Mesenchymal stem cell (in vitro differentiated cells and primary cell): ENCODE measurements at regions not wholly inside any gene's neighbourhood (a gene's known extent, or its start where the extent isn't known, plus 50 kb on each side); places are given as distances from the start of the nearest gene placed in this dataset.

Experiments used
- DNase-seq: peaks from one replicate; pipeline ENCODE4 v3.0.0-alpha.2; 2013
- H2AFZ ChIP-seq: one replicate; pipeline ENCODE4 v1.6.1; 2013; ENCODE audit warnings: low read depth, mild to moderate bottlenecking, control low read depth, inconsistent platforms, low read length, moderate library complexity
- H2AK5ac ChIP-seq: 2 replicates; pipeline ENCODE4 v1.6.1; 2013; ENCODE audit warnings: low read length, moderate library complexity, mild to moderate bottlenecking, inconsistent platforms; ENCODE audit not compliant: severe bottlenecking
- H2BK120ac ChIP-seq: one replicate; pipeline ENCODE4 v1.6.1; 2013; ENCODE audit warnings: low read depth, mild to moderate bottlenecking, inconsistent platforms, low read length, moderate library complexity
- H2BK12ac ChIP-seq, 2 experiments: one replicate each; pipeline ENCODE4 v1.6.1; 2013; ENCODE audit warnings: inconsistent platforms in 2 of 2, low read length in 2 of 2, mild to moderate bottlenecking in 2 of 2, moderate library complexity in 2 of 2, control low read depth in 1 of 2
- H2BK15ac ChIP-seq: one replicate; pipeline ENCODE4 v1.6.1; 2013; ENCODE audit warnings: mild to moderate bottlenecking, low read depth, inconsistent platforms; ENCODE audit not compliant: poor library complexity, severe bottlenecking
- H2BK5ac ChIP-seq: 2 replicates; pipeline ENCODE4 v1.6.1; 2013; ENCODE audit warnings: low read depth, mild to moderate bottlenecking, low read length, control low read depth, inconsistent platforms; ENCODE audit not compliant: poor library complexity, severe bottlenecking
- H3K14ac ChIP-seq, 2 experiments: one replicate each; pipeline ENCODE4 v1.6.1; 2013; ENCODE audit warnings: inconsistent platforms in 2 of 2, low read length in 2 of 2, control low read depth in 1 of 2, mild to moderate bottlenecking in 1 of 2, moderate library complexity in 1 of 2
- H3K18ac ChIP-seq, 2 experiments: one replicate each; pipeline ENCODE4 v1.6.1; 2013; ENCODE audit warnings: inconsistent platforms in 2 of 2, low read length in 2 of 2, control low read depth in 1 of 2, low read depth in 1 of 2, mild to moderate bottlenecking in 1 of 2
- H3K23ac ChIP-seq, 2 experiments: one replicate each; pipeline ENCODE4 v1.6.1; 2013; ENCODE audit warnings: inconsistent platforms in 2 of 2, low read length in 2 of 2, mild to moderate bottlenecking in 2 of 2, moderate library complexity in 2 of 2, control low read depth in 1 of 2
- H3K27ac ChIP-seq: 2 replicates; pipeline ENCODE4 v1.5.1; 2013; ENCODE audit warnings: mild to moderate bottlenecking, moderate library complexity, low read length, control low read depth, inconsistent platforms; ENCODE audit not compliant: poor library complexity, severe bottlenecking
- H3K27me3 ChIP-seq, 2 experiments: 2 replicates each; pipeline versions ENCODE4 v1.6.1 to v1.7.0; 2013; ENCODE audit warnings: low read length in 2 of 2, mild to moderate bottlenecking in 2 of 2, moderate library complexity in 2 of 2, control low read depth in 1 of 2, inconsistent platforms in 1 of 2; ENCODE audit not compliant: control insufficient read depth in 1 of 2, insufficient read depth in 1 of 2
- H3K36me3 ChIP-seq, 2 experiments: 2 replicates each; pipeline versions ENCODE4 v1.6.1 to v1.7.0; 2013; ENCODE audit warnings: low read length in 2 of 2, control low read depth in 1 of 2, inconsistent platforms in 1 of 2, low read depth in 1 of 2, mild to moderate bottlenecking in 1 of 2; ENCODE audit not compliant: insufficient read depth in 2 of 2, control insufficient read depth in 1 of 2
- H3K4ac ChIP-seq, 2 experiments: one replicate each; pipeline ENCODE4 v1.6.1; 2013; ENCODE audit warnings: inconsistent platforms in 2 of 2, low read length in 2 of 2, mild to moderate bottlenecking in 2 of 2, moderate library complexity in 2 of 2, control low read depth in 1 of 2, low read depth in 1 of 2
- H3K4me1 ChIP-seq: 2 replicates; pipeline ENCODE4 v1.6.1; 2013; ENCODE audit warnings: low read depth, low read length, control low read depth; ENCODE audit not compliant: control insufficient read depth, insufficient read depth
- H3K4me2 ChIP-seq: 2 replicates; pipeline ENCODE4 v1.6.1; 2013; ENCODE audit warnings: low read length, mild to moderate bottlenecking, inconsistent platforms; ENCODE audit not compliant: poor library complexity, severe bottlenecking
- H3K4me3 ChIP-seq, 2 experiments: 2 replicates each; pipeline versions ENCODE4 v1.5.1 to v1.7.0; 2013; ENCODE audit warnings: low read length in 2 of 2, mild to moderate bottlenecking in 2 of 2, control low read depth in 1 of 2, low read depth in 1 of 2; ENCODE audit not compliant: insufficient read depth in 1 of 2
- H3K79me1 ChIP-seq: replicated peaks from 2 replicates; pipeline ENCODE4 v1.6.1; 2013; ENCODE audit warnings: mild to moderate bottlenecking, control low read depth, low read length, inconsistent platforms; ENCODE audit not compliant: poor library complexity, severe bottlenecking
- H3K9ac ChIP-seq: 2 replicates; pipeline ENCODE4 v1.7.0; 2013; ENCODE audit warnings: mild to moderate bottlenecking, low read length, moderate library complexity
- H3K9me3 ChIP-seq: 2 replicates; pipeline ENCODE4 v1.7.0; 2013; ENCODE audit warnings: mild to moderate bottlenecking, low read length; ENCODE audit not compliant: control insufficient read depth
- H4K8ac ChIP-seq: one replicate; pipeline ENCODE4 v1.6.1; 2013; ENCODE audit warnings: inconsistent platforms, mild to moderate bottlenecking, low read length, moderate library complexity
- H4K91ac ChIP-seq: one replicate; pipeline ENCODE4 v1.6.1; 2013; ENCODE audit warnings: mild to moderate bottlenecking, low read length, inconsistent platforms
- WGBS: methylation state at CpG from one replicate; pipeline ENCODE4 v1.1.7; 2013; ENCODE audit warnings: mixed read lengths; 5-methylcytosine and 5-hydroxymethylcytosine counted together

- WGBS, result 68% methylated on average over 14 of the region's 14 CpGs
- no peaks in the 10 kb centered on the region for H3K36me3 ChIP-seq
- H2BK15ac ChIP-seq, result no peak overlapping the region
- H3K23ac ChIP-seq, result no peak overlapping the region
- H3K9ac ChIP-seq, result no peak overlapping the region
- no peak overlapping the region for H2AK5ac ChIP-seq
- H4K8ac ChIP-seq, result no peak overlapping the region
- H4K91ac ChIP-seq, result no peak overlapping the region
- H3K27me3 ChIP-seq, result peaks cover 0 to 58% of the 10 kb centered on the region in 2 experiments
- H3K14ac ChIP-seq, result no peak overlapping the region
- no peak overlapping the region for H3K18ac ChIP-seq
- no peaks in the 10 kb centered on the region for H3K9me3 ChIP-seq
- H3K4me1 ChIP-seq, result no peaks in the 10 kb centered on the region
- H2BK12ac ChIP-seq, result no peak overlapping the region
- no peak overlapping the region for H2BK120ac ChIP-seq
- no peak overlapping the region for H2AFZ ChIP-seq
- no peak overlapping the region for H3K4me3 ChIP-seq
- H3K4ac ChIP-seq, result no peak overlapping the region
- no peaks in the 10 kb centered on the region for H3K79me1 ChIP-seq
- H3K27ac ChIP-seq, result no peak overlapping the region
- H3K4me2 ChIP-seq, result no peak overlapping the region
- DNase-seq, result no peak
- no peak overlapping the region for H2BK5ac ChIP-seq
Observed at GRCh38 chr2:239811111-239811781, 213.9 kb downstream of the NDUFA10 start.

- Histone ChIP-seq H3K4me3 (no peak overlapping the region), H4K91ac (no peak overlapping the region), H2BK12ac (no peak overlapping the region), H3K4me1 (no peaks in the 10 kb centered on the region), H3K23ac (no peak overlapping the region), H3K4ac (no peak overlapping the region), H3K9ac (no peak overlapping the region), H3K9me3 (no peaks in the 10 kb centered on the region), H3K18ac (no peak overlapping the region), H4K8ac (no peak overlapping the region), H3K4me2 (no peak overlapping the region), H3K36me3 (no peaks in the 10 kb centered on the region), H2AK5ac (no peak overlapping the region), H3K79me1 (no peaks in the 10 kb centered on the region), H2BK120ac (no peak overlapping the region), H2BK5ac (no peak overlapping the region), H3K14ac (no peak overlapping the region), H2BK15ac (no peak overlapping the region), H3K27ac (no peak overlapping the region), H2AFZ (no peak overlapping the region), H3K27me3 (peaks cover 0 to 49% of the 10 kb centered on the region in 2 experiments)
- 63% methylated on average over 9 of the region's 11 CpGs for WGBS
- no peak for DNase-seq
Observed at GRCh38 chr2:239809391-239809790, 215.8 kb downstream of the NDUFA10 start.

GRCh38 chr2:239807568-239807967, 217.6 kb downstream of the NDUFA10 start:
- no peak overlapping the region for H3K14ac ChIP-seq
- H3K18ac ChIP-seq, result no peak overlapping the region
- H3K4ac ChIP-seq, result no peak overlapping the region
- H3K79me1 ChIP-seq, result no peaks in the 10 kb centered on the region
- H3K4me3 ChIP-seq, result no peak overlapping the region
- no peaks in the 10 kb centered on the region for H3K4me1 ChIP-seq
- DNase-seq, result no peak
- H2AK5ac ChIP-seq, result no peak overlapping the region
- H2AFZ ChIP-seq, result no peak overlapping the region
- no peaks in the 10 kb centered on the region for H3K36me3 ChIP-seq
- no peaks in the 10 kb centered on the region for H3K9me3 ChIP-seq
- H4K91ac ChIP-seq, result no peak overlapping the region
- no peak overlapping the region for H3K4me2 ChIP-seq
- H2BK12ac ChIP-seq, result no peak overlapping the region
- no peak overlapping the region for H3K23ac ChIP-seq
- WGBS, result 80% methylated on average over 10 of the region's 10 CpGs
- no peak overlapping the region for H2BK120ac ChIP-seq
- H4K8ac ChIP-seq, result no peak overlapping the region
- no peak overlapping the region for H3K27ac ChIP-seq
- H3K9ac ChIP-seq, result no peak overlapping the region
- H2BK15ac ChIP-seq, result no peak overlapping the region
- H3K27me3 ChIP-seq, result peaks cover 0 to 59% of the 10 kb centered on the region in 2 experiments
- no peak overlapping the region for H2BK5ac ChIP-seq

- H3K4me1 ChIP-seq, result no peaks in the 10 kb centered on the region
- H3K18ac ChIP-seq, result no peak overlapping the region
- H3K4me2 ChIP-seq, result no peak overlapping the region
- no peak overlapping the region for H2BK120ac ChIP-seq
- H3K4me3 ChIP-seq, result no peak overlapping the region
- no peak overlapping the region for H2BK15ac ChIP-seq
- H3K9ac ChIP-seq, result no peak overlapping the region
- H3K23ac ChIP-seq, result no peak overlapping the region
- no peak overlapping the region for H3K27ac ChIP-seq
- no peaks in the 10 kb centered on the region for H3K36me3 ChIP-seq
- no peak overlapping the region for H3K14ac ChIP-seq
- H3K9me3 ChIP-seq, result no peaks in the 10 kb centered on the region
- no peak overlapping the region for H2BK12ac ChIP-seq
- H2AK5ac ChIP-seq, result no peak overlapping the region
- H3K27me3 ChIP-seq, result peaks cover 0 to 53% of the 10 kb centered on the region in 2 experiments
- no peak overlapping the region for H3K4ac ChIP-seq
- DNase-seq, result no peak
- no peaks in the 10 kb centered on the region for H3K79me1 ChIP-seq
- H4K8ac ChIP-seq, result no peak overlapping the region
- no peak overlapping the region for H2AFZ ChIP-seq
- H2BK5ac ChIP-seq, result no peak overlapping the region
- 74% methylated on average over 19 of the region's 19 CpGs for WGBS
- no peak overlapping the region for H4K91ac ChIP-seq
Observed at GRCh38 chr2:239806758-239807434, 218.2 kb downstream of the NDUFA10 start.
